ENCODE measurements at regions not wholly inside any gene's neighbourhood (a gene's known extent, or its start where the extent isn't known, plus 50 kb on each side); places are given as distances from the start of the nearest gene placed in this dataset.

DNA sequence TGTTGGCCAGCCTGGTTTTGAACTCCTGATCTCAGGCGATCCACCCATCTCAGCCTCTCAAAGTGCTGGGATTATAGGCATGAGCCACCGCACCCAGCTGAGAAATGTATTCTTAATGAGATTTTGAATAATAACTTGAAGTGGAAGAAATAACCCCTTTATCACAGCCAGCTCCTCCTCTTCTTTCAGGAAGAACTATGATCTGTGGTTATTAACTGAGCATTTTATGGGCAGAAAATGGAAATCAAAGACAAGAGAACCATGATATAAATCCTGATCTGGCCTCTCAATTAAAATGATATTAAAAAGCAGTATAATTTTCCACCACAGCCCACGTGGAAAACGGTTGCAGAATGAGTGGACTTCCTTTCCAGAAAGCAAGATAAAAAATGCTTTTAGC lies 206.6 kb downstream of the PRELID2 start:
- TF ChIP-seq, protein P1, sequence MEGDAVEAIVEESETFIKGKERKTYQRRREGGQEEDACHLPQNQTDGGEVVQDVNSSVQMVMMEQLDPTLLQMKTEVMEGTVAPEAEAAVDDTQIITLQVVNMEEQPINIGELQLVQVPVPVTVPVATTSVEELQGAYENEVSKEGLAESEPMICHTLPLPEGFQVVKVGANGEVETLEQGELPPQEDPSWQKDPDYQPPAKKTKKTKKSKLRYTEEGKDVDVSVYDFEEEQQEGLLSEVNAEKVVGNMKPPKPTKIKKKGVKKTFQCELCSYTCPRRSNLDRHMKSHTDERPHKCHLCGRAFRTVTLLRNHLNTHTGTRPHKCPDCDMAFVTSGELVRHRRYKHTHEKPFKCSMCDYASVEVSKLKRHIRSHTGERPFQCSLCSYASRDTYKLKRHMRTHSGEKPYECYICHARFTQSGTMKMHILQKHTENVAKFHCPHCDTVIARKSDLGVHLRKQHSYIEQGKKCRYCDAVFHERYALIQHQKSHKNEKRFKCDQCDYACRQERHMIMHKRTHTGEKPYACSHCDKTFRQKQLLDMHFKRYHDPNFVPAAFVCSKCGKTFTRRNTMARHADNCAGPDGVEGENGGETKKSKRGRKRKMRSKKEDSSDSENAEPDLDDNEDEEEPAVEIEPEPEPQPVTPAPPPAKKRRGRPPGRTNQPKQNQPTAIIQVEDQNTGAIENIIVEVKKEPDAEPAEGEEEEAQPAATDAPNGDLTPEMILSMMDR (IDR thresholded peaks at IDR 0.05), result no peak
- TF ChIP-seq POLR2A (IDR thresholded peaks at IDR 0.05) (no peak), POLR2AphosphoS5 (IDR thresholded peaks at IDR 0.05; ENCODE audit: insufficient read depth in 1 of 2, low read depth in 1 of 2) (no peak)

Data from vagina (tissue), 2 donors.